GM18951 (cell line): ENCODE measurements at regions not wholly inside any gene's neighbourhood (a gene's known extent, or its start where the extent isn't known, plus 50 kb on each side); places are given as distances from the start of the nearest gene placed in this dataset.

Experiments used
- POLR2A ChIP-seq: IDR thresholded peaks from 4 replicates; pipeline ENCODE4 v1.6.1; 2011; ENCODE audit warnings: mild to moderate bottlenecking; ENCODE audit not compliant: insufficient read length, insufficient read depth; ENCODE audit errors: extremely low read depth
- in situ Hi-C: fragments of 300-500 bp; cut with MboI; formaldehyde crosslinking; loops from one replicate; pipeline ENCODE4 v1.12.0; 2022; ENCODE audit warnings: low sequenced_read_pairs, mixed read lengths, inconsistent platforms; ENCODE audit not compliant: unreplicated experiment

DNA sequence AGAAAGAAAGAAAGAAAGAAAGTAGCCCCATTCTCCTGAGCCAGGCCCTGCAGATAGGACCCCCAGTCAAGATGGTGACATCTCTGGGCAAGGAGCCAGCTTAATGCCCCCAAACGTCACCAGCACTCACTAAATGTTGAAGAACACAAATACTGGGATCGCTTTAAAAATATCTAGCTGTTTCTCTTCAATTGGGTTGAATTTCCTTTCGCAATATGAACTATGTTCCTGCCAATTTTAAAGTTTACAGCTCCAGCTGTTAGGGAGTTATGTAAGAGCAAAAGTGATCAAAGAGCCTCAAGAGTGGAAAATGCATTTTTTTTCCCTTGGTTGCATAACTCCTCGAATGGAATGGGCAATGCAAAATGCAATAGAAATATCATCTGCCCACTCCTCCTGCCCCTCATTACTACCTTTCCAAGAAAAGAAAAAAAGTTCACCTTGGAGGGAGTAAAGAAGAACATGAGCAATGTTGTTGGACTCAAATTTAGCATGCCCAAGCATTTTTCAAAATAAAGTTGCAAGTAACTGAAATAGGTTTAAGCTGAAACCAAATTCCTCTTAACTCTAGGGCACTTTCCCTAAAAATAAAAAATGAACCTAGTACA is 244.2 kb upstream of the PIK3R1 start:
- no peak for TF ChIP-seq POLR2A
- in situ Hi-C loops = no loop called here

DNA sequence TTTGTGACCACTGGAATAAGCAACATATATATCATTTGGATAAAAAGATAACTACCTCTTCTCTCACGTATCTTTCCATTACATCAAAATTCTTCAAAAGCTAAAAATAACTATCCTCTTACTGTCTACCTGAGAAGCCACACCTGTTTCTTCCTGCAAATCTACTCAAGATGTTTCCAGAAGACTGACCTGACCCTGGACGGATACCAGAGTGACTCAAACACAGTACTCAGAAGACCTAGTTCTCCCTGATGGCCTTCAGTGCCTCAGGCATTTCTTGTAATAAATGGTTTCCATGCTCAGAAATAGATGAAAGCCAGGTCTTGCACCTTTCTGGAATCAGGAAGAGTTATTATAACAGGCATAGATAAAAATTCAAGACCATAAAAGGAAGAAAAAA is 245.9 kb upstream of the PIK3R1 start:
- in situ Hi-C loops = no loop called here

DNA sequence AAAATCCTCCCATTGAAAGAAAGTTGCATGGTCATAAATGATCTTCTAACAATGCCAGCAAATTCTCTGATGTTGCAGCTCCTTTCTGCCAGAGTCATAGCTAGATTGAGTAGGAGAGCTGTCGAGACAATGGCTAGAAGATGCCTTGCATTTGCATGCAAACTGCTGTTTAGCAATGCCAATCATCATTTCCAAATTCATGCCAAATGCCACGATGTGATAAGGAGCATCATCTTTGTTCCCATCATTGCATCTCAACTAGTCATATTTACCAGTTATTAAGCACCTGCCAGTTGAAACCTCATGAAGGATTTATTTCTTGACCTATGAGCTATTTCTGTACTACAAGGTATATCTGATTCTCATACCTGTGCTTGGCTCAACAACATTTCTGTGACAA is 246.4 kb upstream of the PIK3R1 start:
- in situ Hi-C loops = no loop called here
- TF ChIP-seq POLR2A = no peak

More for the DNA sequence above, 245.9 kb upstream of the PIK3R1 start:
- no peak for TF ChIP-seq POLR2A

DNA sequence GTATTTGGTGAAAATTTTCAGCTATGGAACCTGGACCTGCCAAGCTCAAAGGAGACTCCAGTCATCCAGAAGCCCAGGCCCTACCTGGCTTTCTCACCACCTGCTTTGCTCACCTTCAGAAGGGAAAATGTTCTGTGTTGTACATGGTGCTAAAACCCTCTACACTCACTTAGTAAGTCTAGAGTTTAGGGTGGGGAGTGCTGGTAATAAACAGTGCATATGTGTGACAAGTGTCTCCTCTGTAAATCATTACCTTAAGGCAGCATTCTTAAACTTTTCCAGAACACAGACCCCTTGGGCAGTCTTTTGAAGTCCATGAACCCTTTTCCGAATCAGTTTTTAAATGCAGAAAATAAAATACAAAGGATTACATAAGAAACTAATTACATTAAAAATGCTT is 248.8 kb upstream of the PIK3R1 start:
- TF ChIP-seq POLR2A = no peak
- in situ Hi-C loops = no loop called here

DNA sequence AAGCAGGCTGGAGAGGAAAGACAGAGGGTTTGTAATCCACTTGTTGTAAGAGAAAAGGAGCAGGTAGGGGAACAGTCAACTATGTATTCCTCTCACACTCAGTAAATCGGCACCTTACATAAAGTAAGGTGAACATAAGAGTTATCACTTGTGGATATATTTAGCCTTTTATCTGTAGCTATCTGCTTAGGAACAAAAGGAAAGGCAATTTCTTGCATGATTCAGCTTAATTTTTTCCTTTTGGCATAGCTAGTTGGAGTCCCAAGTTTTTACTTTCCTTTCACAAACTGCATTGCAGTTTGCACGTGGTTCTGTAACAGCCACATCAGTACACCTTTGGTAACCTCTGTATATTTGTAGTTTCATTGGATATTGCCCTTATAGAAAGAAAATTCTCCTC is 250.9 kb upstream of the PIK3R1 start:
- TF ChIP-seq POLR2A = no peak
- in situ Hi-C loops = no loop called here

DNA sequence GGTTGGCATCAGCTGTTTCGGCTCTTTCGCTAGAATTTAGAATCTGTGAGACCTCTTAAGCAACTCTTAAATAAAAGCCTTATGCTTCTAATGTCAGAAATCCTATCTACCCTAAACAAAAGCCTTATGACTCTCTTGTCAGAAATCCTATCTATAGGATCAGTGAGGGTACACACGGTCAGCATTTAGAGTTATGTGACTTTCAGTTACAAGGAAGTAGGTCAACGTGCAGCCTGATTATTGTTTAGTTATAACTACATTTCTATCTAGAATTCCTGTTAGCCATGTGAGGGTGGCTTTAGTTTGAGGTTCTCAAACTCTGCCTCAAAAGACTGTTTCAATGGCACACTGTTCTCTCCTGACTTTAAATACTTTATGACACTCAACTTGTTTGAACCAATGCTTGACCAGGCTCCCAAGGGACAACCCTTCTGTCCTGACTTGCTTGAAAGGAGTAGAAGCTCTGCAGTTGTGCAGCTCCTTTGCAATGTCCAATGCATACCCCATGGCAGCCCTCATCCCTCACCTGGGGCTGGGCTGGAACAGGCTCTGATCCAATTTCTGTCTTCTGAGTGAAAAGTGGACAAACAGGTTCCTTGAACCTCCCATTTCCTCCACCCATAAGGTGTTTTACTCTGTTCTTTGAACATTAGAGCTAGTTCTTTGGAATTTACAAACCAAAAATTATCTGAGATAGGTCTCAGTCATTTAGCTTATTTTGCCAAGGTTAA is 251.6 kb upstream of the PIK3R1 start:
- TF ChIP-seq POLR2A = no peak
- in situ Hi-C loops = no loop called here

DNA sequence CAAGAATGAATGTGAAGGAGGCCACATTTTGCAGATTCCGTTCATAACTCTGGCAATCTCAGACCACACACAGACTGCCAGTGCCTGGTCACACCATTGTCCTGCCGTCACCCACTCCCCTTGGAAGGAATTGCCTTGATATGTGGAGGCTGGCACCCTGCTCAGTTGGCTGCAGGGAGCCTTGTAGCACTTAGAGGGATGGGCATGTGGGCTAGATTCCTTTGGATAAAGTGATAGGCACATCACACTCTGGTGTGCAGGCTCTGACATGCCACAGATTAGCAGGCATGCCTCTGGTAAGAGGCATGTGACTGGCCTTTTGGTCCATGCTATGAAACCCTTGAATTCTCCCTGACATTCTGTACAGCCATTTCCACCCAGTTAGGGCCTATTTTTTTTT is 254.6 kb upstream of the PIK3R1 start:
- in situ Hi-C loops = no loop called here
- TF ChIP-seq POLR2A = no peak

DNA sequence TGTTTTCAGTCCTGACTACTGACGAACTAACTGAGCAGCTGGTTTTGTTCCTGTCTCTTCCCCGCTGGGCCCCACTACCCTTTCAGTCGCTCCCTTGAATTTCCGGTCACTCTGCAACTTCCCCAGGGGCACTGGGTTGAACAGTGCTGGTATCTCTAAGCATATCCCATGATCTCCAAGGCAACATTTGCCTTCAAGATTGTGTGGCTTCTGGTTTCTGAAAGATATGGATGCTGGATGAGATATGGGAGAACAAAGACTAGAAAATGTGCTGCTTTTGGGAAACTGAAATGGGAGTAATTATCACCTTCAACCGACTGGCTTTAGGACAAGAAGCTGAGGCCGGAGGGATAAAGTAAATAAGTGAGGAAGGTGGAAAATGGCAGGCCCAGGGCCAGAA is 258.2 kb upstream of the PIK3R1 start:
- in situ Hi-C loops = no loop called here
- no peak for TF ChIP-seq POLR2A

DNA sequence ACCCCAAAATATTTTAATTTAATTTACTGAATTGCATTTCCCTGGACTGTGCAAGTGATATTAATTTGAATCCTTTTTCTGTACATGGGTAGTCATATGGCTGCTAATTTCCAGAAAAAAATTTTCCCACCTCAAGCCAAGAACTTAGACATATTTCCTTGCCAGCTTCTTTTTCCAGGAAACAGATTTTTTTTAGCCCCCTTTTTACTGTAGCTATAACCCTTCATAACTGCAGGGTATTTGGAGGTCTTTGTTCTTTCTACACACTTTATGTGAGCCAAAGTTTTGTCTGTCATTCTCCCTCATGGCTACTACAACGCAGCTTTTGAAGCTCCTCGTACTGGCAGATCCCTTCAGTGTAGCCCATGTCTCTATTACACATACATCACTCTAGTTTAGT is 261.2 kb upstream of the PIK3R1 start:
- in situ Hi-C loops = no loop called here
- TF ChIP-seq POLR2A = no peak

DNA sequence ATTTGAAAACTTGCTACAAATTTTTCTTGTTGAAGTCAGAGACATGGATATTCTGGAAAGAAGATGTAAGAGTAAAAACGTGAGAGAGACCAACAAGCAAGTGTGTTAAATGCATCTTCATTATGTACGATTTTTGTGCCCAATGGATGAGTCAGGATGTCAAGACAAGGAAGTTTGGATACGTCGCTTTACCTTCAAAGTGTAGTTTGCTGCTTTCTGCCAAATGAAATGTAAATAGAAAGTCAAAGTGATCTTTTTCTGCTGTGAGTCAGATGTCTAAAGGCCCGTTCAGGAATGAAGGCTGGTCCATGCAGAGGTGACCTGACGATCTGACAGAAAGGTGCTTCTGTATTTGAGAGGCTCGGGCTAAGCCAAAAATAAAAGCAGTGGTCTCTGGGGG is 273.1 kb upstream of the PIK3R1 start:
- no peak for TF ChIP-seq POLR2A
- in situ Hi-C loops = no loop called here

DNA sequence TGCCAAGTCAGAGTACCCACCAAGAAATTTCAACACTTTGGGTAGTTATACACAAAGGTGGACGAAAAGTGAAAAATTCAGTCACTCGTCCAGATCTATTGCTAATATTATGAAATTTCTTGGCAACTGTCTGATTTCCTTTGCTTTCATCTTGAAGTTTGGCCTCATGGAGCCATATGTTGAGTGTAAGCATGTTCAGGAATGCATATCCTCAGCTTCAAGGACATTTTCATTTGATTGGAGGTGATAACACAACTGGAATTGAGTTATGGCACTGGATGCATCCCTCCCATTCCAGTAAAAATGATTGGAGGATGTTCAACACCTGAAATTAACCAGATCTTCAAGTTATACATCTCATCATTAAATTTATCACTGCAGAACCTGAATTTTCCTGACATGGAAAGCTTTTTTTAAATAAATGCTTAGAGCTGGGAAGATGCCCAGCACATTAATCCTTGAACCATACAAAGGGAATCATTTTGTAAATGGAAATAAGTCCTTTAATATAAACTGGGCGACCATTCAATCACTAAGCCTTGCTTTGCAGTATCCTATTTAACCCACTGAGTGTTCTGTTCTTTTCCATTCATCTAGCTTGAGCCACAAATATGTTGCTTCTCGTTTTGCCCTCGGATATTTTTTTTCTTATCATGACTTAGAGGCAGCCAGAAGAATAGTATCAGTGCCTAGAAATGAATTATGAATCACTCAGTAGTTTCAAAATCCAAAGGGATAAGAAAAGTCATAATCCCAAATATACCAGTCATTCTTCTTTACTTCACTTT is 273.7 kb upstream of the PIK3R1 start:
- TF ChIP-seq POLR2A = no peak
- in situ Hi-C loops = no loop called here

DNA sequence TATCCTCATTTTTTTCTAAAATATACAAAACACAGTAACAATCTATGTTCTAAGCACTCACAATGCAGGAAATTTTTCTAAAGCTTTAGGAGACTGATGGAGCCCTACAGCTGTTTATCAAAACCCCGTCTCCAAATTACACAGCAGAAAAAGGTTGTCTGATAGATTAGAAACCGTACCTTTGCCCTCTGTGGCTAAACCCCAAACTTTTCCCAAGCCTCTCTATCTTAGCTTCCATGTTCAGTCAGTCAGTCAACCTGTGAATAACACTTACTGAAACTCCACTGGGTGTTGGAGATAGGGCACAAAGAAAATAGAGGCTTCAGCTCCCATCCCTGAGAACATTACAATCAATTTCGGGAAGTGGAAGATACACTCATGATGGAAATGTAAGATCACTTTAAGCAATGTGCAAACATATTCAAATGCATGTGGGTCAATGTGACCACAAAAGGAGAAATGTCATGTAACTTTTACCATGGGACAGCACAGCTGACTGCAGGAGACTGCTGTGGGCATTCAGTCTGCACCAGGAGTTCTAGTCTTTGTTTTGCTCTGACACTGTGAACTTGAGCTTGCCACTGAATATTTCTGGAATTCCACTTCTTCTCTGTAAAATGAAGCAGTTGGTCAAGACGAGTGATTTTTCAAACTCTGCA is 279.5 kb upstream of the PIK3R1 start:
- no peak for TF ChIP-seq POLR2A
- in situ Hi-C loops = no loop called here

DNA sequence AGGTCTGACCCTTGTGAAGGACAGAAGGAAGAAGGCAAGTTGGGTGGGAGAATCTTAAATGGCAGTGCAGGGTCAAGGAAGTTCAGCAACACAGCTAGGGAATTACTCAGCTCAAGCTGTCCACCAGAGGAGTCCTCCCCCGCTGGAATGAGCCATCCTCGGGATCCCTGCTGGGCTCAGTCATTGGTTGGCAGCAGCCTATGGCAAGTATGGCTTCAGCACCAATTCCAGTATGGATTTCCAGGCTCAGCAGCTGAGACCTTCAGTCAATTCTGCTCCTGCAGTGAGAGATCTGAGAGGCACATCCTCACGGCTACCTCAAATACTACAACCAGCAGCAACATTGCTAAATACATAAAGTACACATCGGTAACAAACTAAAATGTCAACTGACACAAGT is 280.6 kb upstream of the PIK3R1 start:
- in situ Hi-C loops = no loop called here
- no peak for TF ChIP-seq POLR2A
